ENCODE measurements at regions not wholly inside any gene's neighbourhood (a gene's known extent, or its start where the extent isn't known, plus 50 kb on each side); places are given as distances from the start of the nearest gene placed in this dataset.
"Not testable (repeated sequence)": the region's sequence is repeated elsewhere in the genome, so short reads cannot be mapped to it uniquely, and the experiment has no call there.

DNA sequence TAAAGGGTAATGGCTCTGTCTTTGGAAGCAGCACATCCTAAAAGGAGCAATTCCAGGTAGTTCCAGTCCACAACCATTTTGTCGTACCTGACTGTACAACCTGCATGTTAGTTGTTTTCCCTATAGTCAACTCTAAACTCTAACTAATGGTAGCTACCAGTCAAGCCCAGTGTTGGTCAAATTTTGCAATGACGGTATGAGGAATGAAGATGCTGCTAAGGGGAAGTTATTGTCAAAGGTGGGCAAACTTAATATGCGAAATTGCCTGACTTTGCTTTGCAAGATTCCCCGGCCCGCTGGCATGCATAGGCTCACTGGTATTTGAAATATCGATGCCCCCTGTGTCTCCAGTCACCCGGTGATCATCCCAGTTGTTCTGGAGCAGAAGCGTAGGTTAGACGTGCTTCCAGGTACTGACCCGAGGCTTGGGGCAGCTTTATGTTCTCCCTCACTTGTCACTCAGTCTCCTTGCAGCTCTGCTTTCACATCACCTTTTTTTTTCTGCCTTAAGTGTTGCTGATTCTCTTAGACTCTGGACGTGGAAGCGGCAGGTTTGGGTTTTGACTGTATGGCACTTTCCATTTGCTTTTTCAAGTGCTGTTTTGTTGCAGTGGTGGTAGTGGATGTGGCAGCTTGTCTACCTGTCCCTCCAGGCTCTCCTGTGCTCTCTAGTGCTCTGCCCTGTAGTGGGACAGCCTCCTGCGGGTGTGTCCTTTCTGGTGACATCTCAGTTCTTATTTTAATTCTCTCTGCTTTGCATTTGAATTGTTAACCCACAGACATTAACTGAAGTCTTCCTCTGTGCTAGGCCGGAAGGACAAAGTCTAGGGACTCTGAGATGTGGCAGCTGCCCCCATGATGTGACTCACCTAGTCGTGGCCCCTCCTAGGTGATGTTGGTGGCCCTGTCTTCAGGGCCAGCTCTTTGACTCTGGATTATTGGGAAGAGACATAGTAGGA is 95.8 kb upstream of the UMPS start:
- H3K27me3 ChIP-seq (ENCODE audit: insufficient read depth, low read length): no peaks in the 10 kb centered on the region
- no peak overlapping the region for H3K4me3 ChIP-seq (ENCODE audit: low read length)
- peaks cover 28% of the 10 kb centered on the region for H3K4me1 ChIP-seq (ENCODE audit: insufficient read depth, low read length)
- no peaks in the 10 kb centered on the region for H3K9me3 ChIP-seq (ENCODE audit: low read depth, low read length)

- H3K27me3 ChIP-seq (ENCODE audit: insufficient read depth, low read length): no peaks in the 10 kb centered on the region
- H3K4me3 ChIP-seq (ENCODE audit: low read length): no peak overlapping the region
- H3K4me1 ChIP-seq (ENCODE audit: insufficient read depth, low read length): peaks cover 32% of the 10 kb centered on the region
- no peaks in the 10 kb centered on the region for H3K9me3 ChIP-seq (ENCODE audit: low read depth, low read length)
These were observed 95.1 kb upstream of the UMPS start for GRCh38 chr3:124635169-124635539.

GRCh38 chr3:124636101-124636862 is 94.0 kb upstream of the UMPS start:
- Histone ChIP-seq H3K4me1 (ENCODE audit: insufficient read depth, low read length) (peaks cover 38% of the 10 kb centered on the region), H3K27me3 (ENCODE audit: insufficient read depth, low read length) (no peaks in the 10 kb centered on the region), H3K9me3 (ENCODE audit: low read depth, low read length) (no peaks in the 10 kb centered on the region), H3K4me3 (ENCODE audit: low read length) (no peak overlapping the region)

GRCh38 chr3:124636863-124637296 is 93.4 kb upstream of the UMPS start:
- Histone ChIP-seq H3K4me3 (ENCODE audit: low read length) (no peak overlapping the region), H3K9me3 (ENCODE audit: low read depth, low read length) (no peaks in the 10 kb centered on the region), H3K4me1 (ENCODE audit: insufficient read depth, low read length) (peaks cover 38% of the 10 kb centered on the region), H3K27me3 (ENCODE audit: insufficient read depth, low read length) (no peaks in the 10 kb centered on the region)

- Histone ChIP-seq H3K27me3 (ENCODE audit: insufficient read depth, low read length) (no peaks in the 10 kb centered on the region), H3K4me3 (ENCODE audit: low read length) (no peak overlapping the region), H3K9me3 (ENCODE audit: low read depth, low read length) (no peaks in the 10 kb centered on the region), H3K4me1 (ENCODE audit: insufficient read depth, low read length) (peaks cover 30% of the 10 kb centered on the region)
These were observed 90.6 kb upstream of the UMPS start for GRCh38 chr3:124639406-124640237.

GRCh38 chr3:124640635-124641306 is 89.5 kb upstream of the UMPS start:
- no peaks in the 10 kb centered on the region for H3K9me3 ChIP-seq (ENCODE audit: low read depth, low read length)
- H3K27me3 ChIP-seq (ENCODE audit: insufficient read depth, low read length): no peaks in the 10 kb centered on the region
- H3K4me1 ChIP-seq (ENCODE audit: insufficient read depth, low read length): peaks cover 24% of the 10 kb centered on the region
- no peak overlapping the region for H3K4me3 ChIP-seq (ENCODE audit: low read length)

GRCh38 chr3:124643453-124643852 is 86.8 kb upstream of the UMPS start:
- Histone ChIP-seq H3K9me3 (ENCODE audit: low read depth, low read length) (no peaks in the 10 kb centered on the region), H3K4me1 (ENCODE audit: insufficient read depth, low read length) (peaks cover 17% of the 10 kb centered on the region), H3K27me3 (ENCODE audit: insufficient read depth, low read length) (no peaks in the 10 kb centered on the region), H3K4me3 (ENCODE audit: low read length) (no peak overlapping the region)

GRCh38 chr3:124646186-124646585 is 84.1 kb upstream of the UMPS start:
- H3K4me3 ChIP-seq (ENCODE audit: low read length); H3K4me1 ChIP-seq (ENCODE audit: insufficient read depth, low read length); H3K9me3 ChIP-seq (ENCODE audit: low read depth, low read length); H3K27me3 ChIP-seq (ENCODE audit: insufficient read depth, low read length): not testable (repeated sequence)

- no peak overlapping the region for H3K4me3 ChIP-seq (ENCODE audit: low read length)
- peaks cover 7% of the 10 kb centered on the region for H3K4me1 ChIP-seq (ENCODE audit: insufficient read depth, low read length)
- H3K27me3 ChIP-seq (ENCODE audit: insufficient read depth, low read length): no peaks in the 10 kb centered on the region
- no peaks in the 10 kb centered on the region for H3K9me3 ChIP-seq (ENCODE audit: low read depth, low read length)
These were observed 81.7 kb upstream of the UMPS start for GRCh38 chr3:124648551-124648950.

DNA sequence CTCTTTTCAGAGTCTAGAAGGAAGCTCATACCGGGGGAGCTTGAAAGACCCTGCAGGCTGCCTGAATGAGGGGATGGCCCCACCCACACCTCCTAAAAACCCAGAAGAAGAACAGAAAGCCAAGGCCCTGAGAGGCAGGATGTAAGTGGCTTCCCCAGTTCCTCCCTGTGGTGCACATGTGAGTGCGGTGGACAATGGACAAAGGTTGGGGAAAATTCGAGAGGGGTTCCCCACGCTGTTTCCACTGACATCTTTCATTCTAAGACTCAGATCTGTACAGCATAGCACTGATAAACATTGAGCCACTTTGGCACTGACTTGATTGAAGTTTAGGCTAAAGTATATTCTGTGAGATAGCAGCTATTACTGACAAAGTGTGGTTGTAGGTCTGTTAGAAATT is 79.5 kb upstream of the UMPS start:
- H3K4me1 ChIP-seq (ENCODE audit: insufficient read depth, low read length): peaks cover 7% of the 10 kb centered on the region
- H3K9me3 ChIP-seq (ENCODE audit: low read depth, low read length): no peaks in the 10 kb centered on the region
- H3K27me3 ChIP-seq (ENCODE audit: insufficient read depth, low read length): no peaks in the 10 kb centered on the region
- no peak overlapping the region for H3K4me3 ChIP-seq (ENCODE audit: low read length)

- not testable (repeated sequence) for H3K4me3 ChIP-seq (ENCODE audit: low read length); H3K4me1 ChIP-seq (ENCODE audit: insufficient read depth, low read length); H3K27me3 ChIP-seq (ENCODE audit: insufficient read depth, low read length); H3K9me3 ChIP-seq (ENCODE audit: low read depth, low read length)
These were observed 78.8 kb upstream of the UMPS start for GRCh38 chr3:124651416-124651815.

DNA sequence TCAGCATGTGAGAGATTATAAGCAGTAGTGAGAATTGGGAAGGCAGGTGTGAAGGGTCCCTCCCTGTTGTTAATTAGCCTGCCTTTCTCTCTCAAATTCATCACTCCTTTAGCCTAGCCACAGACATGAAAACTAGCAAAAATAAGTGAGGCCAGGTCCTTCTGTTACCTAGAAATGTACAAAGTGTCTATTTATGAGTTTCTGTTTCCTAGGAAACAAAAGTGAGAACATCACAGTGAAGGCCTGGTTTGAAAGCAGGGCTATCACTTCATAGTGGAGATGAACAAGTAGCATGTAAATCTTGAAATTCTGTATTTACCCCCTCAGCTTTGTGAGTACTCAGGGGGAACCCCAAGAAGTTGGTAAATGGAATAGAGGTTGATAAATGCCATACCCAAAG is 78.2 kb upstream of the UMPS start:
- Histone ChIP-seq H3K4me3 (ENCODE audit: low read length) (no peak overlapping the region), H3K4me1 (ENCODE audit: insufficient read depth, low read length) (peaks cover 7% of the 10 kb centered on the region), H3K9me3 (ENCODE audit: low read depth, low read length) (no peaks in the 10 kb centered on the region), H3K27me3 (ENCODE audit: insufficient read depth, low read length) (no peaks in the 10 kb centered on the region)

- no peaks in the 10 kb centered on the region for H3K9me3 ChIP-seq (ENCODE audit: low read depth, low read length)
These were observed 77.0 kb upstream of the UMPS start for GRCh38 chr3:124653071-124653796.

More at GRCh38 chr3:124653071-124653796, 77.0 kb upstream of the UMPS start:
- Histone ChIP-seq H3K4me3 (ENCODE audit: low read length) (no peak overlapping the region), H3K27me3 (ENCODE audit: insufficient read depth, low read length) (no peaks in the 10 kb centered on the region), H3K4me1 (ENCODE audit: insufficient read depth, low read length) (peaks cover 7% of the 10 kb centered on the region)

Measured in mononuclear cell (primary cell).